Uterus (tissue), 3 donors: ENCODE measurements at regions not wholly inside any gene's neighbourhood (a gene's known extent, or its start where the extent isn't known, plus 50 kb on each side); places are given as distances from the start of the nearest gene placed in this dataset.

Experiments
- DNase-seq, 2 donors: peaks; one replicate each; pipeline ENCODE4 v3.0.0-alpha.2; 2019 to 2020
- H3K27ac ChIP-seq, 2 donors: fragments of 200-600 bp; sonication (generic); 1 replicate in 1 of 2; 2 replicates in 1 of 2; pipeline ENCODE4 v1.5.1; 2016 to 2018
- H3K27me3 ChIP-seq, 2 donors: fragments of 200-600 bp; sonication (generic); one replicate each; pipeline ENCODE4 v1.5.1; 2018 to 2019; ENCODE audit warnings: control low read depth in 1 of 2
- H3K36me3 ChIP-seq, 2 donors: fragments of 200-600 bp; sonication (generic); one replicate each; pipeline ENCODE4 v1.5.1; 2019; ENCODE audit warnings: control low read depth in 1 of 2
- H3K4me1 ChIP-seq, 2 donors: fragments of 200-600 bp; sonication (generic); one replicate each; pipeline ENCODE4 v1.5.1; 2018 to 2019; ENCODE audit warnings: control low read depth in 1 of 2
- H3K4me3 ChIP-seq, 2 donors: fragments of 200-600 bp; sonication (generic); 1 replicate in 1 of 2; 2 replicates in 1 of 2; pipeline ENCODE4 v1.5.1; 2018 to 2019; ENCODE audit warnings: mild to moderate bottlenecking in 1 of 2
- H3K9me3 ChIP-seq, 2 donors: fragments of 200-600 bp; sonication (generic); one replicate each; pipeline ENCODE4 v1.5.1; 2019; ENCODE audit warnings: control low read depth in 1 of 2
- CTCF ChIP-seq, 4 experiments: fragments of 200-600 bp in 2 of 4; fragments of 450-650 bp in 2 of 4; sonication (generic) in 2 of 4; IDR thresholded peaks; one replicate each; pipeline ENCODE4 v1.5.1; 2016 to 2019; ENCODE audit warnings: antibody characterized with exemption in 4 of 4, mild to moderate bottlenecking in 2 of 4, moderate library complexity in 1 of 4
- POLR2A ChIP-seq, 2 donors: fragments of 450-650 bp; IDR thresholded peaks; one replicate each; pipeline ENCODE4 v1.6.1; 2016; ENCODE audit warnings: antibody characterized with exemption in 2 of 2, mild to moderate bottlenecking in 1 of 2, moderate library complexity in 1 of 2
- intact Hi-C: fragments of 100-400 bp; cut with DNase I; formaldehyde crosslinking; loops from one replicate; pipeline ENCODE4 v1.15.1; 2023; ENCODE audit warnings: low total_unique reads
- donor health status: DM: yes; HTN: yes; CAD: no.

DNA sequence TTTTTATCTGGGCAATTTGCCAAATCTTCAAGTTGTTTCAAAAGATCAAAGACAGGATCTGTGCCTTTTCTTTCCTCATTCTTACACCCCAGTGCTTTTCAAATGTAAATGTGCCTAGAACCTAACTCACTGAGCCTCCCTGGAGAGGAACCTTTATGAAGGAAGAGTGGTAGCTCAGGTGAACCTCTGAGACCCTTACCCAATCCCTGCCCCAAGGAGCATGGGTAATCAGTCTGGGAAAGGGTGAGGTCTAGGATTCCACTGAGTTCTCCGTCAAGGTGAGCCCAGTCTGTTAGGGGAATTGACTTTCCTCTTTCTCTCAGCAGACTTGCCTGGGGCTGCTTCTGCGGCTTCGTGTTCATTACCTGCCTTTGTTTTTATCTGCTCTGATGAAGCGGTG lies 88.1 kb upstream of the MAP4K4 start:
- Histone ChIP-seq H3K27me3 (no peaks in the 10 kb centered on the region), H3K36me3 (no peaks in the 10 kb centered on the region), H3K4me3 (no peak overlapping the region), H3K9me3 (no peaks in the 10 kb centered on the region), H3K4me1 (no peaks in the 10 kb centered on the region), H3K27ac (no peak overlapping the region)
- intact Hi-C loops: no loop called here
- DNase-seq: no peak
- TF ChIP-seq CTCF (IDR thresholded peaks at IDR 0.05): no peak

GRCh38 chr2:101608408-101609310 lies 88.8 kb upstream of the MAP4K4 start:
- Histone ChIP-seq H3K9me3 (no peaks in the 10 kb centered on the region), H3K4me1 (no peaks in the 10 kb centered on the region), H3K27ac (no peak overlapping the region), H3K27me3 (no peaks in the 10 kb centered on the region), H3K4me3 (no peak overlapping the region), H3K36me3 (no peaks in the 10 kb centered on the region)
- DNase-seq: no peak
- intact Hi-C loops: no loop called here
- TF ChIP-seq CTCF (IDR thresholded peaks at IDR 0.05) (no peak), POLR2A (IDR thresholded peaks at IDR 0.05) (no peak)

DNA sequence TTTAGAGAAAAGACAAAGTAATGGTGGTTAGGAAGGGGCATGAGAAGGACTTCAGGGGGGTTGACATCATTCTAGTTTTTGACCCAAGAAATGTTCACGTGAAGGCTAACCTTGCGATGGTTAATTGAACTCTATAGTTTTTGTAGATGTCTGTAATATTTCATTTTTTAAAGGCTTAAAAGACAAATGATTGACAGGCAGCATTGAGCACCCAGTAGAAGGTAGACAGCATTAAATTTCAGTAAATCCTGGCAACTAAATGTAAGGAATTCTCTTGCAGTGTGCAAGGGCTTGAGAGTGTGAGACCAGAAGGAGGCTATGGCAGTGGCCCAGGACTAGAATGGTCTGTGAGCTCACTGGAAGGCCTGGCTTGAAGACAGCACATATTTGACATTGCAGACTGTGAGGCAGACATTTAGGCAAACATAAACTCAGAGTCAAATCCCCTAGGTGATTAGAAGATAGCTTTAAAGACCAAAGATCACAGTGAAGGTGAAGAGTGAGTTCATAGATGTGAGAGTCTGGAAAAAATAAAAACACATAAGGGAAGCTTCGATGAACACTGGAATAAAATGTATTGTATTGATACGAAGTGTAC lies 100.1 kb upstream of the MAP4K4 start:
- no peak overlapping the region for H3K27ac ChIP-seq
- no peak for DNase-seq

GRCh38 chr2:101596333-101596732 lies 101.2 kb upstream of the MAP4K4 start:
- DNase-seq: no peak
- TF ChIP-seq POLR2A (IDR thresholded peaks at IDR 0.05): no peak
- TF ChIP-seq CTCF (IDR thresholded peaks at IDR 0.05): no peak

More for the DNA sequence above, 100.1 kb upstream of the MAP4K4 start:
- H3K9me3 ChIP-seq: no peaks in the 10 kb centered on the region
- no peaks in the 10 kb centered on the region for H3K27me3 ChIP-seq
- H3K4me1 ChIP-seq: no peaks in the 10 kb centered on the region
- H3K4me3 ChIP-seq: no peak overlapping the region
- no peak for TF ChIP-seq CTCF (IDR thresholded peaks at IDR 0.05)
- no peak for TF ChIP-seq POLR2A (IDR thresholded peaks at IDR 0.05)
- intact Hi-C loops: no loop called here
- no peaks in the 10 kb centered on the region for H3K36me3 ChIP-seq

GRCh38 chr2:101587251-101587650 lies 110.3 kb upstream of the MAP4K4 start:
- Histone ChIP-seq H3K36me3 (no peaks in the 10 kb centered on the region), H3K27ac (no peak overlapping the region), H3K4me1 (no peaks in the 10 kb centered on the region), H3K4me3 (no peak overlapping the region), H3K9me3 (no peaks in the 10 kb centered on the region), H3K27me3 (no peaks in the 10 kb centered on the region)
- intact Hi-C loops: no loop called here
- DNase-seq: no peak
- TF ChIP-seq POLR2A (IDR thresholded peaks at IDR 0.05) (no peak), CTCF (IDR thresholded peaks at IDR 0.05) (no peak)

More at GRCh38 chr2:101596333-101596732, 101.2 kb upstream of the MAP4K4 start:
- intact Hi-C loops: no loop called here
- H3K27me3 ChIP-seq: no peaks in the 10 kb centered on the region
- H3K9me3 ChIP-seq: no peaks in the 10 kb centered on the region
- no peak overlapping the region for H3K27ac ChIP-seq
- H3K36me3 ChIP-seq: no peaks in the 10 kb centered on the region
- H3K4me1 ChIP-seq: no peaks in the 10 kb centered on the region
- H3K4me3 ChIP-seq: no peak overlapping the region
